Activated T-helper 1 cell treated with Interleukin-2 at 50 U/mL for 16 hours (primary cell): ENCODE measurements at regions not wholly inside any gene's neighbourhood (a gene's known extent, or its start where the extent isn't known, plus 50 kb on each side); places are given as distances from the start of the nearest gene placed in this dataset.
"Not testable (repeated sequence)": the region's sequence is repeated elsewhere in the genome, so short reads cannot be mapped to it uniquely, and the experiment has no call there.

Source experiments
- DNase-seq: peaks from one replicate; pipeline ENCODE4 v3.0.0-alpha.2; 2020; ENCODE audit warnings: low read depth

- DNase-seq = no peak
Measured at GRCh38 chr11:134978388-134979088, 566.5 kb upstream of the B3GAT1 start.

- DNase-seq = no peak
Measured at GRCh38 chr11:134976551-134976950, 564.5 kb upstream of the B3GAT1 start.

GRCh38 chr11:134975866-134976376 is 563.9 kb upstream of the B3GAT1 start:
- no peak for DNase-seq

- no peak for DNase-seq
Measured at GRCh38 chr11:134973801-134974200, 561.8 kb upstream of the B3GAT1 start.

GRCh38 chr11:134971381-134971780 is 559.3 kb upstream of the B3GAT1 start:
- no peak for DNase-seq

- no peak for DNase-seq
Measured at GRCh38 chr11:134967746-134968145, 555.7 kb upstream of the B3GAT1 start.

GRCh38 chr11:134961386-134961785 is 549.3 kb upstream of the B3GAT1 start:
- not testable (repeated sequence) for DNase-seq

GRCh38 chr11:134958870-134959269 is 546.8 kb upstream of the B3GAT1 start:
- DNase-seq = no peak

GRCh38 chr11:134958336-134958640 is 546.2 kb upstream of the B3GAT1 start:
- DNase-seq = no peak

GRCh38 chr11:134957540-134958335 is 545.7 kb upstream of the B3GAT1 start:
- DNase-seq = no peak

GRCh38 chr11:134956450-134957210 is 544.6 kb upstream of the B3GAT1 start:
- no peak for DNase-seq

GRCh38 chr11:134955970-134956369 is 543.9 kb upstream of the B3GAT1 start:
- not testable (repeated sequence) for DNase-seq

GRCh38 chr11:134955281-134955680 is 543.2 kb upstream of the B3GAT1 start:
- no peak for DNase-seq

- DNase-seq = not testable (repeated sequence)
Measured at GRCh38 chr11:134954456-134954855, 542.4 kb upstream of the B3GAT1 start.

- DNase-seq = not testable (repeated sequence)
Measured at GRCh38 chr11:134953417-134953970, 541.5 kb upstream of the B3GAT1 start.

GRCh38 chr11:134951305-134951700 is 539.3 kb upstream of the B3GAT1 start:
- no peak for DNase-seq

GRCh38 chr11:134950692-134951304 is 538.8 kb upstream of the B3GAT1 start:
- DNase-seq = no peak

GRCh38 chr11:134949121-134950090 is 537.4 kb upstream of the B3GAT1 start:
- no peak for DNase-seq

GRCh38 chr11:134947556-134947955 is 535.5 kb upstream of the B3GAT1 start:
- no peak for DNase-seq

- DNase-seq = no peak
Measured at GRCh38 chr11:134945993-134946392, 534.0 kb upstream of the B3GAT1 start.

- DNase-seq = no peak
Measured at GRCh38 chr11:134944986-134945385, 532.9 kb upstream of the B3GAT1 start.
